ENCODE measurements at regions not wholly inside any gene's neighbourhood (a gene's known extent, or its start where the extent isn't known, plus 50 kb on each side); places are given as distances from the start of the nearest gene placed in this dataset.

DNA sequence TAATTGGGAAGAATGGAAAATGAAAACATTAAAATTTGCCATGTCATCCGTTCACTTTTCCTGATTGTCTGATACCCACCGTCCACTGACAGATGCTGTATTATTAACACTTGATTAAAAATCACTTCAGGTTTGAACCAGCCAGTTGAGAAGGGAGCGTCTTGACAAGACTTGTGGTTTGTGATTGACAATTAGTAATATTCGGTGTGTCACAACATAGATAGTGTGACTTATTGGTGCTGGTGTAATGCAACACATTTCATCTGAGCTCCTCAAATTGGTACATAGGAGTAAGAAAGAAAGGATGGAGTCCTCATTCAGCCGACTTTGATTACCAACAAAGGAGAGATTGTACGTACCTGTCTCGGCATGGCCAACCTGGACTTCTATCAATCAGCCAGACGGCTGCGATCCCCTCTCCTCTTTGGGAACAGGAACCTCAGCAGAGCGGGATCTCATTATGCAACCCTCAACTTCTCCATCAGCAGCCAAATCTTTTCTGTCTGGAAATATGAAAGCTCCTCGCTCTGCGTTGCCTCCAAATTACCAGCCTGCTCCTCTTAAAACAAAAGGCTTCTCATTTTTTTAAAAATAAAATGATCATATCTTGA, 211.7 kb upstream of the MVB12B start:
- TF ChIP-seq, protein P1, sequence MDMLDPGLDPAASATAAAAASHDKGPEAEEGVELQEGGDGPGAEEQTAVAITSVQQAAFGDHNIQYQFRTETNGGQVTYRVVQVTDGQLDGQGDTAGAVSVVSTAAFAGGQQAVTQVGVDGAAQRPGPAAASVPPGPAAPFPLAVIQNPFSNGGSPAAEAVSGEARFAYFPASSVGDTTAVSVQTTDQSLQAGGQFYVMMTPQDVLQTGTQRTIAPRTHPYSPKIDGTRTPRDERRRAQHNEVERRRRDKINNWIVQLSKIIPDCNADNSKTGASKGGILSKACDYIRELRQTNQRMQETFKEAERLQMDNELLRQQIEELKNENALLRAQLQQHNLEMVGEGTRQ (IDR thresholded peaks at IDR 0.05; ENCODE audit: borderline replicate concordance, low read depth, low read length) = no peak
- TF ChIP-seq, protein P2, sequence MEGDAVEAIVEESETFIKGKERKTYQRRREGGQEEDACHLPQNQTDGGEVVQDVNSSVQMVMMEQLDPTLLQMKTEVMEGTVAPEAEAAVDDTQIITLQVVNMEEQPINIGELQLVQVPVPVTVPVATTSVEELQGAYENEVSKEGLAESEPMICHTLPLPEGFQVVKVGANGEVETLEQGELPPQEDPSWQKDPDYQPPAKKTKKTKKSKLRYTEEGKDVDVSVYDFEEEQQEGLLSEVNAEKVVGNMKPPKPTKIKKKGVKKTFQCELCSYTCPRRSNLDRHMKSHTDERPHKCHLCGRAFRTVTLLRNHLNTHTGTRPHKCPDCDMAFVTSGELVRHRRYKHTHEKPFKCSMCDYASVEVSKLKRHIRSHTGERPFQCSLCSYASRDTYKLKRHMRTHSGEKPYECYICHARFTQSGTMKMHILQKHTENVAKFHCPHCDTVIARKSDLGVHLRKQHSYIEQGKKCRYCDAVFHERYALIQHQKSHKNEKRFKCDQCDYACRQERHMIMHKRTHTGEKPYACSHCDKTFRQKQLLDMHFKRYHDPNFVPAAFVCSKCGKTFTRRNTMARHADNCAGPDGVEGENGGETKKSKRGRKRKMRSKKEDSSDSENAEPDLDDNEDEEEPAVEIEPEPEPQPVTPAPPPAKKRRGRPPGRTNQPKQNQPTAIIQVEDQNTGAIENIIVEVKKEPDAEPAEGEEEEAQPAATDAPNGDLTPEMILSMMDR (IDR thresholded peaks at IDR 0.05 in 2 of 3, conservative IDR thresholded peaks at IDR 0.05 in 1 of 3; ENCODE audit: control insufficient read depth in 2 of 3, extremely low read depth in 1 of 3, insufficient read depth in 1 of 3, low read depth in 3 of 3, low read length in 3 of 3) = no peak
- no peak for TF ChIP-seq BHLHE40 (IDR thresholded peaks at IDR 0.05; ENCODE audit: borderline replicate concordance in 1 of 2, low read depth in 2 of 2, low read length in 1 of 2)
- no peak for TF ChIP-seq FOXM1 (IDR thresholded peaks at IDR 0.05; ENCODE audit: low read depth, low read length)
- no peak for TF ChIP-seq POLR2AphosphoS5 (IDR thresholded peaks at IDR 0.05; ENCODE audit: low read length)
- TF ChIP-seq JUND (IDR thresholded peaks at IDR 0.05; ENCODE audit: low read depth, low read length) = no peak
- no peak for TF ChIP-seq TCF7 (IDR thresholded peaks at IDR 0.05; ENCODE audit: borderline replicate concordance)
- TF ChIP-seq POLR2A (IDR thresholded peaks at IDR 0.05; ENCODE audit: low read depth, low read length) = no peak

Data from GM12878 (cell line).